ENCODE measurements at regions not wholly inside any gene's neighbourhood (a gene's known extent, or its start where the extent isn't known, plus 50 kb on each side); places are given as distances from the start of the nearest gene placed in this dataset.

DNA sequence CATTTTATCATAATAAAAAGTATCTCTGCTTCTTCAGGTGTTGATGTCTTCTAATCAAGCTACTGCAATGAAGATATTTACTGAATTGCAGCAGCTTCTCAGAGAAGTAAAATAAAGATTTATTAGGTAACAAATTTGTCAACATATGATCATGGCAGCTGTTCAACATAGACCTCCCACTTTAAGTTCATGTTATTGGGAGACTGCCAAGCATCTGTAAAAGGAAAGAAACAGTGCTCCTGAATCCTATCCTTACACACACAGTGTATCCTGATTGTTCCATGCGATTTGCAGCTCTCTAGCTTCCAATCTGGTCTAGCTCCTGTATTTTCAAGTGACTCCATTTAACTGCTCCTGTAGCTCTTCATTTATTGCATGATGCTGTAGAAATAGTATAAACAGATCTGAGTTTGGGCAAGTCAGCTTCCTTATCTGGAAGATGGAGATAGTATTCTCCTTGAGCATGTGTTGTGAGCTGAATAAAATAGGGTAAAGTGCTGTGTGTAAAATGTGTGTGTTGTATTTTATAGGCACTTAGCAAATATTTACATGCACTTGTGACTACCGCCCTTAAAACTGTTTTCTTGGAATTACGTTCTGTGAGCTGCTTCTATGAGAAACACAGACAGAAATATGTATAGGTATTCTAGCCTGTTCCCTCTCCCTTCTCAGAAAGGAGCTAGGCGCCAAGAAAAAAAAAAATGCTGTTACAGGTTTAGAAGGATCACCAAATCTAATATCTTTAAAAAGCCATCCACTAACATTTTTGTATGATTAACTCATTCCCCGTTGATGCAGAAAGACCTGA lies 290.6 kb downstream of the JRKL start:
- no peak overlapping the region for H3K23ac ChIP-seq (ENCODE audit: low read depth, low read length)
- no peak for ATAC-seq (ENCODE audit: low read depth)

More for the DNA sequence above, 290.6 kb downstream of the JRKL start:
- no peaks in the 10 kb centered on the region for H3K79me1 ChIP-seq (ENCODE audit: low read depth in 1 of 2, low read length in 2 of 2)
- BruUV-seq (replicated peaks) = no TSS peak
- no peak overlapping the region for H4K91ac ChIP-seq (ENCODE audit: insufficient read depth, low read depth, low read length)
- H3K18ac ChIP-seq (ENCODE audit: low read depth, low read length) = no peak overlapping the region
- H3K9ac ChIP-seq (ENCODE audit: low read depth, low read length) = no peak overlapping the region
- no peak overlapping the region for H4K8ac ChIP-seq (ENCODE audit: low read depth in 2 of 2, low read length in 2 of 2)
- no peak overlapping the region for H3K56ac ChIP-seq (ENCODE audit: extremely low read depth, insufficient read depth, low read length)
- POLR2A ChIA-PET (ENCODE audit: unreplicated experiment) = no interaction called here
- H2BK120ac ChIP-seq (ENCODE audit: low read depth, low read length) = no peak overlapping the region
- no peaks in the 10 kb centered on the region for H3K27me3 ChIP-seq (ENCODE audit: control insufficient read depth, insufficient read depth, low read length)
- H2AK5ac ChIP-seq (ENCODE audit: low read depth, low read length) = no peak overlapping the region
- intact Hi-C loops (cut with micrococcal nuclease) (no loop called here), dilution Hi-C loops (cut with HindIII; ENCODE audit: low sequenced_read_pairs, unreplicated experiment) (no loop called here), in situ Hi-C loops (cut with MboI; ENCODE audit: low sequenced_read_pairs) (no loop called here)
- WGBS, 2 experiments (ENCODE audit: extremely low coverage in 2 of 2, insufficient read length in 1 of 2) = no CpG with 5 or more reads among the region's 5 CpGs
- H3K4me3 ChIP-seq (ENCODE audit: insufficient read depth, low read depth, low read length) = no peak overlapping the region
- H3K9me1 ChIP-seq (ENCODE audit: insufficient read depth, low read length) = no peaks in the 10 kb centered on the region
- no peaks in the 10 kb centered on the region for H3K9me3 ChIP-seq (ENCODE audit: control insufficient read depth, insufficient read depth, low read length)
- no peak overlapping the region for H2BK20ac ChIP-seq (ENCODE audit: low read depth, low read length)
- CTCF ChIA-PET = interaction anchor here (0.7 kb wide), 2 partner anchors 20 to 217 kb away, joined by 3 to 5 read pairs; no protein-coding TSS in a partner anchor
- H4K20me1 ChIP-seq (ENCODE audit: insufficient read depth, low read length) = no peaks in the 10 kb centered on the region
- no peak overlapping the region for H3K4ac ChIP-seq (ENCODE audit: low read depth, low read length)
- H2BK15ac ChIP-seq (ENCODE audit: low read depth, low read length) = no peak overlapping the region
- H3K4me1 ChIP-seq (ENCODE audit: control insufficient read depth, insufficient read depth, low read length) = no peaks in the 10 kb centered on the region
- no peak overlapping the region for H2AFZ ChIP-seq (replicated peaks; ENCODE audit: low read length, poor library complexity)
- no peaks in the 10 kb centered on the region for H3K36me3 ChIP-seq (ENCODE audit: control insufficient read depth, insufficient read depth, low read length)
- no peak overlapping the region for H3K4me2 ChIP-seq (ENCODE audit: low read depth, low read length)
- no peak overlapping the region for H4K5ac ChIP-seq (ENCODE audit: low read depth, low read length)
- H3K27ac ChIP-seq (ENCODE audit: insufficient read depth, low read length) = no peak overlapping the region
- H2BK5ac ChIP-seq (ENCODE audit: low read depth, low read length, poor library complexity, severe bottlenecking) = no peak overlapping the region
- H3K14ac ChIP-seq (replicated peaks; ENCODE audit: low read depth, low read length) = no peak overlapping the region
- no peak overlapping the region for H2AK9ac ChIP-seq (replicated peaks; ENCODE audit: low read depth, low read length, poor library complexity)
- TF ChIP-seq FOS (IDR thresholded peaks at IDR 0.05; ENCODE audit: low read depth, low read length) (no peak), POLR2A (IDR thresholded peaks at IDR 0.05; ENCODE audit: low read depth, low read length) (no peak), SMC3 (IDR thresholded peaks at IDR 0.05; ENCODE audit: low read depth, low read length) (no peak), MAFK (IDR thresholded peaks at IDR 0.05; ENCODE audit: low read depth, low read length) (no peak), RCOR1 (IDR thresholded peaks at IDR 0.05; ENCODE audit: insufficient replicate concordance, low read length) (no peak), MXI1 (IDR thresholded peaks at IDR 0.05; ENCODE audit: borderline replicate concordance, low read depth, low read length) (no peak), RAD21 (IDR thresholded peaks at IDR 0.05; ENCODE audit: low read length) (no peak)
- TF ChIP-seq, protein P1, sequence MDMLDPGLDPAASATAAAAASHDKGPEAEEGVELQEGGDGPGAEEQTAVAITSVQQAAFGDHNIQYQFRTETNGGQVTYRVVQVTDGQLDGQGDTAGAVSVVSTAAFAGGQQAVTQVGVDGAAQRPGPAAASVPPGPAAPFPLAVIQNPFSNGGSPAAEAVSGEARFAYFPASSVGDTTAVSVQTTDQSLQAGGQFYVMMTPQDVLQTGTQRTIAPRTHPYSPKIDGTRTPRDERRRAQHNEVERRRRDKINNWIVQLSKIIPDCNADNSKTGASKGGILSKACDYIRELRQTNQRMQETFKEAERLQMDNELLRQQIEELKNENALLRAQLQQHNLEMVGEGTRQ (IDR thresholded peaks at IDR 0.05; ENCODE audit: low read depth, low read length) = no peak
- no peak for DNase-seq

Measured in IMR-90 (cell line).